ENCODE measurements at regions not wholly inside any gene's neighbourhood (a gene's known extent, or its start where the extent isn't known, plus 50 kb on each side); places are given as distances from the start of the nearest gene placed in this dataset.

- H3K4me1 Mint-ChIP-seq: no peaks in the 10 kb centered on the region
- no peak overlapping the region for H3K27ac Mint-ChIP-seq
- H3K4me3 Mint-ChIP-seq: no peak overlapping the region
- H3K9me3 ChIP-seq (ENCODE audit: control insufficient read depth, low read length, poor library complexity, severe bottlenecking): no peaks in the 10 kb centered on the region
- no peak for DNase-seq
- H3K27me3 Mint-ChIP-seq: no peaks in the 10 kb centered on the region
- ATAC-seq: no peak
- H3K36me3 Mint-ChIP-seq (ENCODE audit: low read depth): no peaks in the 10 kb centered on the region
Measured at GRCh38 chr12:77689510-77690086, 141.1 kb upstream of the NAV3 start.

DNA sequence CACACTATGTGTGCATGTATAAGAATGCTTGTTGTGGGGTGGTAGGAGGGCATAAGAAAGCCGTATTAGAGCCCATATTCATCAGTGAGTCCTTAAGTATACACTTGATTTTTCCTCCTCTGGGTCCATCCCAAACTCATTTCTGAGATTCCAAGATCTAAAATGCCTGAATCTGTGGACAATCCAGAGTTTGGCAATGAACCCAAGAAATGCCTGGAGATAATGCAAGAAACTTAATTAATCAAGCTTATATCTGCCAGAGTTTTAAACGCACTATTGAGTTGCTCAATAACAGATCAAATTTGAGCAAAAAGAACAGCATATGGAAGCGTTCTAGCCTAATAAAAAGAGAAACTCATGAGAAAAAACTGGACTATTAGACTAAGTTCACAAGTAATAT, 143.4 kb upstream of the NAV3 start:
- Mint-ChIP-seq H3K36me3 (ENCODE audit: low read depth) (no peaks in the 10 kb centered on the region), H3K4me3 (no peak overlapping the region), H3K27me3 (no peaks in the 10 kb centered on the region), H3K4me1 (no peaks in the 10 kb centered on the region), H3K27ac (no peak overlapping the region)
- no peaks in the 10 kb centered on the region for H3K9me3 ChIP-seq (ENCODE audit: control insufficient read depth, low read length, poor library complexity, severe bottlenecking)
- no peak for DNase-seq
- ATAC-seq: no peak

DNA sequence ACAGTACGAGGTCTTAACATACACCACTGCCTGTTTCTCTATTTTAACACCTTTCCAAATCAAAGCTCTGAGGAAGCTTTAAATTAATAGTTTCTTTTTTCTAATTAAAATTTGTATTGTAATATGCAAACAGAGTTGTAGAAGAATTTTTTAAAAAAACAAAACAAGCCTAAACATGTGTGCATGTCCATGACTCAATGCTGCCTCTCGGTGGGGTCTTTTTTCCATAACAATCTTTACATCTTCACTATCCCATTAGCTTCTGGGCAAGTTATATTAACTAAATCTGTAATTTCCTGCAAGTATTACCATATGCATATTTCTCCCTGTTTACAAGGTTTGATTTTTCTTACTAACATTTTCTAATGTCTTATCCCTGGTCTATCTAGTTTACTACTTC, 143.9 kb upstream of the NAV3 start:
- no peaks in the 10 kb centered on the region for H3K27me3 Mint-ChIP-seq
- no peak for ATAC-seq
- no peaks in the 10 kb centered on the region for H3K36me3 Mint-ChIP-seq (ENCODE audit: low read depth)
- no peaks in the 10 kb centered on the region for H3K9me3 ChIP-seq (ENCODE audit: control insufficient read depth, low read length, poor library complexity, severe bottlenecking)
- H3K27ac Mint-ChIP-seq: no peak overlapping the region
- no peak overlapping the region for H3K4me3 Mint-ChIP-seq
- no peaks in the 10 kb centered on the region for H3K4me1 Mint-ChIP-seq
- DNase-seq: no peak

DNA sequence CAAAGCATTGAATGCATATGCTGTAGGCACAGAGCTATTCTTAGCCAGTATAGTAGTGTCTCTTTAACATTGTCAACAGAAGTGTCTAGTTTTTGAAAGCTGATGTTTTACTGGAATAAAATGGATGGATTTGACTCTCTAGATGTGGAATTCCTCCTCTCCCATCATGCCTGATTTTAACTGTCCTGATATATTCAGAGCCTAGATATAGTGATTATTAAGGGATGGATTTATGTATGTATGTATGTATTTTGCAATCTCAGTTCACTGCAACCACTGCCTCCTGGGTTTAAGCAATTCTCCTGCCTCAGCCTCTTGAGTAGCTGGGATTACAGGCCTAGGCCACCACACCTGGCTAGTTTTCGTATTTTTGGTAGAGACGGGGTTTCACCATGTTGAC, 144.8 kb upstream of the NAV3 start:
- DNase-seq (no peak), ATAC-seq (no peak)
- Mint-ChIP-seq H3K27ac (no peak overlapping the region), H3K27me3 (no peaks in the 10 kb centered on the region), H3K4me1 (no peaks in the 10 kb centered on the region), H3K36me3 (ENCODE audit: low read depth) (no peaks in the 10 kb centered on the region), H3K4me3 (no peak overlapping the region)
- H3K9me3 ChIP-seq (ENCODE audit: control insufficient read depth, low read length, poor library complexity, severe bottlenecking): no peaks in the 10 kb centered on the region

DNA sequence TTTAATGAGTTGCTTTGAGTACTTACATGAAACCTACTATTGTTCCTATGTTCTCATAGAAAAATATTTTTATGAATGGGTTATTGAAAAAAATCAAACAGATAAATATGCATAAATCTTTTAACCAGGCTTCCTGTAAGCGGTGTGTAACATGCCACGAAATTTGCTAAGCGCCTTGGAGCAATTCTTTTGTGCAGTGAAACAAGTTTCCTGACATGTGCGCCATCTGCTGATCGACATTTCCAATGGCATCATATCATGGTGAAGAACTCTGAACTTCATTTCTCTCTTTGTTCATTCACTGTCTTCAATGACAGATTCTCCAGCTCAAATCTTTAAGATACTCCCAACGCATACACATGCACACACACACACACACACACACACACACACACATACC, 145.6 kb upstream of the NAV3 start:
- H3K9me3 ChIP-seq (ENCODE audit: control insufficient read depth, low read length, poor library complexity, severe bottlenecking): no peaks in the 10 kb centered on the region
- H3K36me3 Mint-ChIP-seq (ENCODE audit: low read depth): no peaks in the 10 kb centered on the region
- no peaks in the 10 kb centered on the region for H3K27me3 Mint-ChIP-seq
- DNase-seq (no peak), ATAC-seq (no peak)
- no peaks in the 10 kb centered on the region for H3K4me1 Mint-ChIP-seq
- H3K27ac Mint-ChIP-seq: no peak overlapping the region
- no peak overlapping the region for H3K4me3 Mint-ChIP-seq

- no peaks in the 10 kb centered on the region for H3K27me3 Mint-ChIP-seq
- H3K27ac Mint-ChIP-seq: no peak overlapping the region
- H3K4me1 Mint-ChIP-seq: no peaks in the 10 kb centered on the region
- no peak overlapping the region for H3K4me3 Mint-ChIP-seq
- DNase-seq (no peak), ATAC-seq (no peak)
- H3K36me3 Mint-ChIP-seq (ENCODE audit: low read depth): no peaks in the 10 kb centered on the region
- H3K9me3 ChIP-seq (ENCODE audit: control insufficient read depth, low read length, poor library complexity, severe bottlenecking): no peaks in the 10 kb centered on the region
Measured at GRCh38 chr12:77682488-77682887, 148.2 kb upstream of the NAV3 start.

GRCh38 chr12:77681726-77682125, 149.0 kb upstream of the NAV3 start:
- H3K27ac Mint-ChIP-seq: no peak overlapping the region
- no peaks in the 10 kb centered on the region for H3K4me1 Mint-ChIP-seq
- no peaks in the 10 kb centered on the region for H3K36me3 Mint-ChIP-seq (ENCODE audit: low read depth)
- no peak for DNase-seq
- H3K4me3 Mint-ChIP-seq: no peak overlapping the region
- H3K9me3 ChIP-seq (ENCODE audit: control insufficient read depth, low read length, poor library complexity, severe bottlenecking): no peaks in the 10 kb centered on the region
- ATAC-seq: no peak
- no peaks in the 10 kb centered on the region for H3K27me3 Mint-ChIP-seq

DNA sequence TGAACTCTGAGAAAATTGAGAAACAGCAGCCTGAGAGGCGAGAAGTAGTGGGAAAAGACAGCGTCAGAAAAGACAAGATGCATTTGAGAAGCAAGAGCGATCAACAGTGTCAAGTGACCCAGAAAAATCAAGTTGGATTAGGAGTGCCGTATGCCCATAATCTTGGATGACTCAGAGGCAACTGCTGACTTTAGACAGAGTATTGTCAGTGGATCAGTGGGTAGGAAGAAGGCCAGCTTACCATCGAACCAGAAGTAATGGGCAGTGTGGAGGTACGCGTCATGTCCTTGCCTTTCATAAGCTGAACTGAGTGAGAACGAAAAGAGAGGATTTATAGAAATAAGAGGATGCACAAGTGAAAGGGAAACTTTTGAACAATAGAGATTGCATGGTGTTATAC, 151.0 kb upstream of the NAV3 start:
- DNase-seq: no peak
- H3K36me3 Mint-ChIP-seq (ENCODE audit: low read depth): no peaks in the 10 kb centered on the region
- no peaks in the 10 kb centered on the region for H3K9me3 ChIP-seq (ENCODE audit: control insufficient read depth, low read length, poor library complexity, severe bottlenecking)
- no peak overlapping the region for H3K27ac Mint-ChIP-seq
- ATAC-seq: no peak
- no peak overlapping the region for H3K4me3 Mint-ChIP-seq
- H3K27me3 Mint-ChIP-seq: no peaks in the 10 kb centered on the region
- H3K4me1 Mint-ChIP-seq: no peaks in the 10 kb centered on the region

DNA sequence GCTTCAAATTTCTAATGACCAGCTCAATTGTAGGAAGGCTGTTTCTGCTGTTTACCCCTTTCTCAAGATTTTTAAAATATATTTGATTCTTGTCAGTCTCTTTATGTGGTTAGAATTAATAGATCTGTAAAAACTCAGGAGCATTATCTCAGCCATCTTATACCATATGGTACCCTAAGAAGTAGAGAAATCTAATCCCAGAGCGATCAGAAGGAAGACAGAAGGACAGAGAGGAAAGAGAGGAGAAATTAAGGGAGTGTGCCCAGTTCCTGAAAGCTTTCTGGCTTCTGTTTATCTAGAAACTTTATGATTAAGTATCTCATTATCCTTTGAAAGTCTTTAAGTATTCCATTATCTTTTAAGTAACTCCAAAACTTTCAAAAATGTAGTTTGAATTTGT, 152.1 kb upstream of the NAV3 start:
- Mint-ChIP-seq H3K4me3 (no peak overlapping the region), H3K4me1 (no peaks in the 10 kb centered on the region), H3K36me3 (ENCODE audit: low read depth) (no peaks in the 10 kb centered on the region), H3K27me3 (no peaks in the 10 kb centered on the region), H3K27ac (no peak overlapping the region)
- ATAC-seq (no peak), DNase-seq (no peak)
- no peaks in the 10 kb centered on the region for H3K9me3 ChIP-seq (ENCODE audit: control insufficient read depth, low read length, poor library complexity, severe bottlenecking)

- H3K9me3 ChIP-seq (ENCODE audit: control insufficient read depth, low read length, poor library complexity, severe bottlenecking): no peaks in the 10 kb centered on the region
- no peak for DNase-seq
- no peak overlapping the region for H3K27ac Mint-ChIP-seq
- H3K27me3 Mint-ChIP-seq: no peaks in the 10 kb centered on the region
- no peak overlapping the region for H3K4me3 Mint-ChIP-seq
- no peak for ATAC-seq
- H3K36me3 Mint-ChIP-seq (ENCODE audit: low read depth): no peaks in the 10 kb centered on the region
- H3K4me1 Mint-ChIP-seq: no peaks in the 10 kb centered on the region
Measured at GRCh38 chr12:77667101-77667500, 163.6 kb upstream of the NAV3 start.

- H3K27me3 Mint-ChIP-seq: no peaks in the 10 kb centered on the region
- DNase-seq (no peak), ATAC-seq (no peak)
- no peaks in the 10 kb centered on the region for H3K9me3 ChIP-seq (ENCODE audit: control insufficient read depth, low read length, poor library complexity, severe bottlenecking)
- H3K27ac Mint-ChIP-seq: no peak overlapping the region
- no peak overlapping the region for H3K4me3 Mint-ChIP-seq
- H3K36me3 Mint-ChIP-seq (ENCODE audit: low read depth): no peaks in the 10 kb centered on the region
- no peaks in the 10 kb centered on the region for H3K4me1 Mint-ChIP-seq
Measured at GRCh38 chr12:77648716-77649115, 182.0 kb upstream of the NAV3 start.

DNA sequence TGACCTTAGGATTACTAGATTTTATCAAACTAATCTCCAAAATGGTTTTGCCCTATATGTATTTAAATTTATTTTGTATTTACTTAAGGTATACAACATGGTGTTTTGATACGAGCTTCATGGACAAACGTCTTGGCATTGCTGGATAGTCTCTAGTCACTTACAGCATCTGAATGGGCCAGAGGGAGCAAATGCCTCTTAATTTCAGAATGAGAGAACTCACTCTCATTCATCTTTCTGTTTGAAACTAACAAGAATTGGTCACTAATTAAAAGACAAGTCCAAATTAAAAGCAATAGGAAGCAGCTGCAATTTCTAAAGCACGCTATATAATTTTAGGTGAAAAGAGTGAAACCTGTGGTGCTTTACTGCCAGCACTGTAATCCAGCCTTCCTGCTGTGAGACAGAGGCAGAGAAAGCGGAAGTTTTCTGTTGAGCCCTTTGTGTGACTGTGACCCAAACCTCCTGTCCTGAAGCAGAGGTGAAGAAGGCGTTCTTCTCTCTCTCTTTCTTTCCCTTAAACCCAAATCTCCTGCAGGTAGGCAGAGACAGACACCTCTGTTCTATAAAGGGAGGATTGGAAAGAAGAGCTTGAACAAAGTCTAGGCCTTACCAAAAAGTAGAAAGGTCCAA, 184.6 kb upstream of the NAV3 start:
- no peaks in the 10 kb centered on the region for H3K27me3 Mint-ChIP-seq
- no peak overlapping the region for H3K27ac Mint-ChIP-seq
- DNase-seq (no peak), ATAC-seq (no peak)
- H3K9me3 ChIP-seq (ENCODE audit: control insufficient read depth, low read length, poor library complexity, severe bottlenecking): no peaks in the 10 kb centered on the region
- no peaks in the 10 kb centered on the region for H3K4me1 Mint-ChIP-seq
- no peak overlapping the region for H3K4me3 Mint-ChIP-seq
- no peaks in the 10 kb centered on the region for H3K36me3 Mint-ChIP-seq (ENCODE audit: low read depth)

DNA sequence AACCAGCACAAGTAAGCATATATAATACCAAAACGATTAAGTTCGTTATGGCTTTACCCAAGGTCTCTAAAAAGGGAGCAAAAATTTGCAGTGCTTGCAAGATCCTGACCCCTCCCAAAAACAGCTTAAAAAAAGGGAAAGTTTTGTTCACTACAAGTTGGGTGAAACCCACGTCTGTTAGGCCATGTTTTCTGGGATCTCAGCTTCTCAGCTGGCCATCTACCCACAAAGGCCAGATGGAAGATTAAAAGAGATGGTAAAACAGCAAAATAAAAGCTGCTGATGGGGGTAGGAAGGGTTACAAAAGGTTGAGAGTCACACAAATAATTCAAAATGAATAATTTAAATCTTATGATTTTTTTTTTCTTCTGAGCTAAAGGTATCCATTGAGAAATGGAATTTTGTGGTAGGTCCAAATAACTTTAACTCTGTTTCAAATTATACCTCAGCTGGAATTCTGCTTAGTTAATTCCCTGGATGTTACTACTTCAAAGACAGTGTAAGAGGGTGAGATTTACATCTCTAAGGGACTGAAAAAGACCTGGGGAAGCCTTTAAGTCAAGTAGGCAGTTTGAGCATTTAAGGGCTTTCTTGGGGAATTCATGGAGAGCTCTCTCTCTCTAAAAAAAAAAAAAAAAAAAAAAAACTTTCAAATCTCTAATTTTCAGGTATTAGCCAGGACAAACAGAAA, 185.6 kb upstream of the NAV3 start:
- H3K27me3 Mint-ChIP-seq: no peaks in the 10 kb centered on the region
- no peaks in the 10 kb centered on the region for H3K4me1 Mint-ChIP-seq
- no peak overlapping the region for H3K27ac Mint-ChIP-seq

DNA sequence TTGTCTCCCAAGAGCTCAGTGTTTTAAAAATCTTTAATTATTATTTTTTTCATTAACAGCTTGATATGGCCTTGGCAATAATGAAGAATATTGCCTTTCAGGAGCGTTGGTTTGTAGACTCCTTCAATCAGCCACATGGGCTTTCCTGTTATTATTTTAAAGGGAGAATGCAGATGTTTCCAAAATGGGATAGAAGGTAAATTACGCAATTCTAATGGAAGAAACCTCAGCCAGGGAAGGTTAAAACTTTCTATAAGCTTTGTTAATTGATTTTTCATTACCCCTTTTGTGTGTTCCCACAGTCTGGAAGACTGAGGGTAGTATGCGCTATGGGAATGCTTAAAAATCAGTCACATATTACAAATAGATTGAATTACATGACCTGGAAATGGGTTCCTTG, 188.4 kb upstream of the NAV3 start:
- Mint-ChIP-seq H3K4me1 (no peaks in the 10 kb centered on the region), H3K27me3 (no peaks in the 10 kb centered on the region), H3K36me3 (ENCODE audit: low read depth) (no peaks in the 10 kb centered on the region), H3K4me3 (no peak overlapping the region), H3K27ac (no peak overlapping the region)
- DNase-seq (no peak), ATAC-seq (no peak)
- H3K9me3 ChIP-seq (ENCODE audit: control insufficient read depth, low read length, poor library complexity, severe bottlenecking): no peaks in the 10 kb centered on the region

More for the DNA sequence above, 185.6 kb upstream of the NAV3 start:
- H3K4me3 Mint-ChIP-seq: no peak overlapping the region
- ATAC-seq (no peak), DNase-seq (no peak)
- no peaks in the 10 kb centered on the region for H3K9me3 ChIP-seq (ENCODE audit: control insufficient read depth, low read length, poor library complexity, severe bottlenecking)
- no peaks in the 10 kb centered on the region for H3K36me3 Mint-ChIP-seq (ENCODE audit: low read depth)

Data from T-helper 17 cell (primary cell).